22Rv1 (cell line): ENCODE measurements at regions not wholly inside any gene's neighbourhood (a gene's known extent, or its start where the extent isn't known, plus 50 kb on each side); places are given as distances from the start of the nearest gene placed in this dataset.
"Not testable (repeated sequence)": the region's sequence is repeated elsewhere in the genome, so short reads cannot be mapped to it uniquely, and the experiment has no call there.

Source experiments
- H3K27ac ChIP-seq: fragments of 450-650 bp; 2 replicates; pipeline ENCODE4 v1.5.1; 2017
- ZFX ChIP-seq: fragments of 450-650 bp; IDR thresholded peaks from 2 replicates; pipeline ENCODE4 v1.6.1; 2017; ENCODE audit warnings: antibody characterized with exemption, borderline replicate concordance
- TF ChIP-seq, protein P1 (sequence below): fragments of 450-650 bp; IDR thresholded peaks from 2 replicates; pipeline ENCODE4 v1.5.1; 2017; ENCODE audit warnings: mild to moderate bottlenecking

DNA sequence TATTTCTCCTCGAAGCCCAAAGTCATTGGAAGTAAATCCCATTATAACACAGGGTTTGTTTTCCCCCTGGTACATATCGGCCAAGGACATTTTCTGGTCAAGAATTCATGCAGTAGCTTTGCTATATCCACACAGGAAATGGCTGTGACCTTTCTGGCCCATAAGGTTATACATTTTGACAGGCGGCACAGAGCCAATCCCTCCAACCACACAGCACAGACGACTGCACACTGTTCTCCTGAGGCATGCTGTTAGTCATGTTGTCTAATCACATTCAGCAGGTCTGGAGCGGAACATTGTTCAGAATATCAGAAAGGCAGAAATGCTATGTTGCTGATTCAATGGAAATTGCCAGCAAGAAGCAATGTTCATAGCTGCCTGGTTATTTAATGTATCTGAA, 742.3 kb upstream of the SLC8A1 start:
- H3K27ac ChIP-seq: no peak overlapping the region
- TF ChIP-seq, protein P1, sequence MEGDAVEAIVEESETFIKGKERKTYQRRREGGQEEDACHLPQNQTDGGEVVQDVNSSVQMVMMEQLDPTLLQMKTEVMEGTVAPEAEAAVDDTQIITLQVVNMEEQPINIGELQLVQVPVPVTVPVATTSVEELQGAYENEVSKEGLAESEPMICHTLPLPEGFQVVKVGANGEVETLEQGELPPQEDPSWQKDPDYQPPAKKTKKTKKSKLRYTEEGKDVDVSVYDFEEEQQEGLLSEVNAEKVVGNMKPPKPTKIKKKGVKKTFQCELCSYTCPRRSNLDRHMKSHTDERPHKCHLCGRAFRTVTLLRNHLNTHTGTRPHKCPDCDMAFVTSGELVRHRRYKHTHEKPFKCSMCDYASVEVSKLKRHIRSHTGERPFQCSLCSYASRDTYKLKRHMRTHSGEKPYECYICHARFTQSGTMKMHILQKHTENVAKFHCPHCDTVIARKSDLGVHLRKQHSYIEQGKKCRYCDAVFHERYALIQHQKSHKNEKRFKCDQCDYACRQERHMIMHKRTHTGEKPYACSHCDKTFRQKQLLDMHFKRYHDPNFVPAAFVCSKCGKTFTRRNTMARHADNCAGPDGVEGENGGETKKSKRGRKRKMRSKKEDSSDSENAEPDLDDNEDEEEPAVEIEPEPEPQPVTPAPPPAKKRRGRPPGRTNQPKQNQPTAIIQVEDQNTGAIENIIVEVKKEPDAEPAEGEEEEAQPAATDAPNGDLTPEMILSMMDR: no peak
- TF ChIP-seq ZFX: no peak

DNA sequence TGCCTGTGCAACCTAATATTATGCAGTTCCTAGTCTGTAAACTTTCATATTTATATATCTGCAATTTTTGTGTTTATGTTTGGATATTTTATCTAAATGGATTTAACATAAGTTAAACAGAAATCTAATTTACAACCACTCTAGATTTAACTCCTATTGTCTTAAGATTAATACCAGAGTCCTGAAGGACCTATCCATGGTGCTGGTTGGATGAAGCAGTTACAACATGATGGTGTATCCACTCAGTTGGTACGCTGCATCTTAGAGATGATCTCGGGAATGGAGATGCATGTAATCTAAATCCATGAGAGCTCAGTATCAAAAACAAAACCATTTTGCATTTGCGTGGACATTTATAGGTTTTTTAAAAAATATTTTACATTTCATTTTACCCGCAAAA, 745.9 kb upstream of the SLC8A1 start:
- TF ChIP-seq ZFX: no peak
- TF ChIP-seq, protein P1: no peak
- no peak overlapping the region for H3K27ac ChIP-seq

DNA sequence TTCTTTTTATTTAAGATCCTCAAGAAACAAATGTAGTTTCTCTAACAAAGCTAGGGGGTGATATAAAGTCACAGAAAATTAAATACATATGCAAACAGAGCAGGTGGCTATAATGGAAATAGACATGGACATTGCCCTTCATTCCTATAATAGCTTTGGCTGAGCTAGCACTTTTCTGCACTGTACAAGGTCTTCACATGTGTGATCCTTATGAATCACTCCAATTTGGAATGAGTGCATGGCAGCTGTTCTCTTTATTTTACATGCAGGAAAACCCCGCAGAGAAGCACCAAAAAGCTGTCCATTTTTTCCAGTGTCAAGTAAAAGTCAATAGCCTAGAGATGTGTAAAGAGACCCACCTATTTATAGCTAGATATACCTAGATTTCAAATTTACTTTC, 747.4 kb upstream of the SLC8A1 start:
- H3K27ac ChIP-seq: no peak overlapping the region
- TF ChIP-seq, protein P1: no peak
- TF ChIP-seq ZFX: no peak

DNA sequence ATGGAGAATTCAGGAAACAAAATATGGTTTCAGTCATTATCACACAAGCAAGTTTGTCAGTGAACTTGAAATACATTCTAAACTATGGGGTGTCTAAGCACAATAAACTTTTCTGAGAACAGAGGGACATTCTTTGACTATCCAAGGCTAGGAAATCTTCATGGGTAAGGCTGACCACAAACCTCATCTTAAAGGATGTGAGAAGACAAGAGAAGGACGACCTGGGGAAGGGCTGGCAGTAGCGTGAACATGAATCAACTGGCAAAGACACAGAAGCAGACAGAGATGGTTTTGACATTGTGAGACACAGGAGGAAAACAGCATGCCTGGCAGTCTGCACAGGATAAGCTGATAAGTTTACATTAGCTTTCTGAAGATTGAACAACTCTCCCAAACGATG, 752.4 kb upstream of the SLC8A1 start:
- no peak for TF ChIP-seq ZFX
- TF ChIP-seq, protein P1: no peak
- no peak overlapping the region for H3K27ac ChIP-seq

DNA sequence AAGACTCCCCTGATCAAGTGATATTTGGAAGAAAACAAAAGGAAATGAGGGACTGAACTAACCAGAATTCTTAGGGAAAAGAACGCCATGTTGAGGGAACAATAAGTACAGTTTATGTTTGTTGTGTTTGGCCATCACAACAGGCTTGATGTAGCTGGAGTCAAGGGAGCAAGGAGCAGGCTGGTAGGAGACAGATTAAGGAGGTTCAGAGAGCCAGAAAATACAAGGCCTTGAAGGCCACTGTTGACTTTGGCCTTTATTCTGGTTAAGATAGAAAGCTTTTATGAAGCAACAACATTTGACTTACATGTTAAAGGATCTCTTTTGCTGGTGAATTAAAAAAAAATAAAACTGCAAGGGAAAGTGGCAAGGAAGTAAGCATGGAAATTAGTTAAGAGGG, 754.1 kb upstream of the SLC8A1 start:
- TF ChIP-seq, protein P1: no peak
- TF ChIP-seq ZFX: no peak
- no peak overlapping the region for H3K27ac ChIP-seq

DNA sequence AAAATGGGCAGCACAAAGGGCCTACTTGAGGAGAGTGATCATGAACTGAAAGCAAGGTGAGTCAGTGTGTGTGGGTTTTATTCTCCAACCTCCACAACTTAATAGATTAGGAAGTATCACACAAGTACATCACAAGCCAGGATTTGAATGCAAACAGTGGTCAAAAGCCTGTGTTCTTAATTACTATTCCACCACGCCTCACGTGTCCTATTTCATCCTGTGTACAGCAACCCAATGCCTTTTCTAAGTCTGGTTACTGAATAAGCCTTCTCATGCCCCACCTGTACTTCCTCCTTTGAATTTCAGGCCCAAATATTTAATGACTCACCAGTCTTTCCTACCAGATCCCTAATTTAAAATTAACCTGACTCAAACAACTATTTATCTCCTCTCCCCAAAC, 755.7 kb upstream of the SLC8A1 start:
- H3K27ac ChIP-seq: no peak overlapping the region
- TF ChIP-seq ZFX: no peak
- TF ChIP-seq, protein P1: no peak

DNA sequence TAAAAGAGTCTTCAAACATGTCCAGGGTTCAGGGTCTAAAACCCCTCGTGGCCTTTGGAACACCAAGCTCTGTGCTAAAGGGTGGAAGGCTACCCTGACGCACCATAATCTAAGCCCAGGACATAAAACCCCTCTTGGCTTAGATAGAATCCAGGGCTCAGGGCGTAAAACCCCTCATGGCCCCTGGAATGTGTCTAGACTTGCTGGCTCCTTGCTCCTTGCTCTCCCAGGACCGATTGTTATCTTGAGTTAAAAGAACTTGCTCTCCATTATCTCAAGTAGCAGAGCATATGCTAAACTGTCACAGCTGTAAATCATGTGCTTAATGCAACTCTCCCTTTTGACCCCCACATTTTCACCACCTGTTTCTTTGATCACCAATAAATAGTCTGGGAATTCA, 758.1 kb upstream of the SLC8A1 start:
- H3K27ac ChIP-seq: not testable (repeated sequence)

DNA sequence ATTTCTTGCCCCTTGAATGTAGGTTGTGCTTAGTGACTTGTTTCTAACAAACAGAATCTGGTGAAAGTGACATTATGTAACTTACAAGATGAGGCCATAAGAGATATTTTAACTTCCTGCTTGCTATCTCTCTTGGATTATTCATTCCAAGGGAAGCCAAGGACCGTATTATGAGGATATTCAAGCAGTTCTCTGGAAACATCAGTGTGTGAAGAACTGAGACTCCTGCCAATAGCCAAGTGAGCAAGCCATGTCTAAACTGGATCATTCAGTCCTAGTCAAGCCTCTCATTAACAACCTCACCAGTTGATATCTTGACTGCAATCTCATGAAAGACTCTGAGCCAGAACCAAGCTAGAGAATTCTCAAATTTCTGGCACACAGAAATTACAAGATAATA, 765.1 kb upstream of the SLC8A1 start:
- H3K27ac ChIP-seq: no peak overlapping the region
- TF ChIP-seq ZFX: no peak
- TF ChIP-seq, protein P1: no peak
